HL-60/S4 treated with retinoic acid at 250 ng/mL for 4 days and 3 days (cell line): ENCODE measurements at regions not wholly inside any gene's neighbourhood (a gene's known extent, or its start where the extent isn't known, plus 50 kb on each side); places are given as distances from the start of the nearest gene placed in this dataset.
"Not testable (repeated sequence)": the region's sequence is repeated elsewhere in the genome, so short reads cannot be mapped to it uniquely, and the experiment has no call there.

Experiments used
- in situ Hi-C: fragments of 300-500 bp; cut with MboI; formaldehyde crosslinking; loops from 2 replicates; pipeline ENCODE4 v1.7.0; 2022; ENCODE audit warnings: low sequenced_read_pairs

DNA sequence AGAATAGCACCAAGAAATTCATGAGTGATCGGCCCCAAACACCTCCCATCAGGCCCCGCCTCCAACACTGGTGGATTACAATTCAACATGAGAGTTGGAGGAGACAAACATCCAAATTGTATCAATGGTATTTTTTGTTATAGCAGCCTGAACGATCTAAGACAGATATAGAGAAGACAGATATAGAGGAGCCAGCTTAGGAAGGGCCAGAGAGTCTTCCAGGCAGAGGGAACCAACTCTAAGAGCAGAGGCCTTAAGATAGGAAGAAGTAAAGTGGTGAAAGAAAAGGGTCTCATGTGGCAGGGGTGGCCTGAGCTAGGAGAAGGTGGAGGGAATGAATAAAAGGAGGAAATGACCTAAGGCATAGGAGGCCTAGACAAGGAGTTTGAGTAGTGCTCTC, 158.8 kb upstream of the TBL1XR1 start:
- in situ Hi-C loops = no loop called here

DNA sequence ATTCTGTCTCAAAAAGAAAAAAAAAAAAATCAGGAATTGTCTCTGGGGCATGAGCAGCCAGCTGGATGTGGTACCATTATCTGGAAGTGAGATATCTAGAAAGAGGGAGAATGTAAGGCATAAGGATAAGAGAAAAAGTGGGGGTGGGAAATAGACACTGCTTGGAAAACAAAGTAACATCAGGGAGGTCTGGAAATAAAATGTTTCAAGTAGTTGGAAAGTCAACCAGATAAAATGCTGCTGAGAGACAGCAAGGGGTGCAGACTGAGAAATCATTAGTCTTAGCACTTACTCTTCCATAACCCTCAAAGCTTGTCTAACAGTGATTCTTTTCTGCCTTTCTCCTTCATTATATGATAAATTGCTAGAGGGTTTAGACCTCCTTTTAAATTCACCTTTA, 159.7 kb upstream of the TBL1XR1 start:
- in situ Hi-C loops = no loop called here

DNA sequence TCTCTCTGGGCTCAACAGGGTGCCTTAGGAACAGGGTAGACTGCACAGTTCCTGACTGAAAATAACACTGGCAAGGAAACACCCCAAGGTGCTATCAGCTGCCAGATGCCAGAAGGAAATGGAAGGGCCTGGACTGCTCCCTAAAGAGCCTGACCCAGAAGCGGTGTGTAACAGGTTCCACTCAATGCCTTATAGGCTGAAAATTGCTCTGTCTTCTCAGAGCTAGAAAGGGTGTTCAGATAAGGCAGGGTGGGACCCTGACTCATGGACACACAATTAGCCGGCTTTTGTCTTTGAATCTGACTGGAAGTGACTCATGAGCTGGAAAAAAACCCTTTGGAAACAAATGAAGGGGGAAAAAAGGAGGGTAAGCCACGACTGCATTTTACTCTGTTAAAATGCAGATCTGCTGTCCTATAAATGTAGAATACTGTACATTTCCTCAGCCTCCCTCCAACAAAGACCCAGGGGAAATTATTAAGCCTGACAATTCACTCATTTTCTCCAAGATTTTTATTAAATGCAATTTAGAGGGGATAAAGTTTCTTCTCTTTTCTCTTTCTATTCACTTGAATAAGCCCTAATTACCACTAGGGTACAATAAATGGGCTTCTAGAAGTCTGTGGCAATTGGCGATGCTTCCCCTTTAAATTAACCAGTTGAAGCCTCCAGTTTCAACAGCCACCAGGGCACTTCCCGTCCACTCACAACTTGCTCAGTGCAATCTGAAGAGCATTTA, 160.2 kb upstream of the TBL1XR1 start:
- in situ Hi-C loops = no loop called here

DNA sequence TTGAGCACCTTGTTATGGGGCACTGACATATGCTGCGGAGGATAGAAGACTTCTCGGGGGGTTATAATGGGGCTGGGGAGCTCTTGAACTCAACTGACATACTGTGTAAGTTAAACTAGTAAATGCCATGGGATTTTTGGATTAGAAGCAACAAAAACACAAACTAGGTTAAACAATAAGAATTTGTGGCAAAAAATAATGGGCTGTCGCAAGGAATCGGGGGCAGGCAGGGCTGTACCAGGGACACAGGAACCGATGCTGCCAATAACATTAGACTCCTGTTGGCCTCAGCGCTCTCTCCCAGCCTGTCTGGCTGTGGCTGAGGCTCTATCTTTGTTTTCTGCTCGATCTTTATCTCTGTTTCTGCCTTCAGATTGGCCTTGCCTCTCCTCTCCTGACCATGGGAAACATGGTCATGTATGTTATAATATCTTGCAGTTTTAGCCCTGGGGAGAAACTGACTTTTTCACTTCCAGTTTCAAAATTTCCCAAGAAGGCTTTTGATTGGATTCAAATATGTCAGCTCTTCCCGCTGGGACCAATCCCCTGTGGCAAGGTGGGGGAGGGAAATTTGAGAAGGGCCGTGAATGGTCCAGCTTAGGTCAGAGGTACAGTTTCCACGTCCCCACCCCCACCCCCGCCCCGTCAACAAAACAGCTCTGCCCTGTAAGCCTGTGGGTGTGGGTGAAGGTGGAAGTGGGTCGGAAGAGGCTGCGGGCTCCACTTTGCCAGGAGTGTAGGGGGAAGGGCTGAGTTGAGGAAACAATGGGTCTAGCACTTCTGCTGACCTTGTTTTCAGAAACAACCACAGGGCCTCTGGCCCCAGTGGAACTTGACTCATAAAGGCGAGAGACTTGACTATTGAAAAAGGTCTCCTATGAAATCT, 161.1 kb upstream of the TBL1XR1 start:
- in situ Hi-C loops = no loop called here

DNA sequence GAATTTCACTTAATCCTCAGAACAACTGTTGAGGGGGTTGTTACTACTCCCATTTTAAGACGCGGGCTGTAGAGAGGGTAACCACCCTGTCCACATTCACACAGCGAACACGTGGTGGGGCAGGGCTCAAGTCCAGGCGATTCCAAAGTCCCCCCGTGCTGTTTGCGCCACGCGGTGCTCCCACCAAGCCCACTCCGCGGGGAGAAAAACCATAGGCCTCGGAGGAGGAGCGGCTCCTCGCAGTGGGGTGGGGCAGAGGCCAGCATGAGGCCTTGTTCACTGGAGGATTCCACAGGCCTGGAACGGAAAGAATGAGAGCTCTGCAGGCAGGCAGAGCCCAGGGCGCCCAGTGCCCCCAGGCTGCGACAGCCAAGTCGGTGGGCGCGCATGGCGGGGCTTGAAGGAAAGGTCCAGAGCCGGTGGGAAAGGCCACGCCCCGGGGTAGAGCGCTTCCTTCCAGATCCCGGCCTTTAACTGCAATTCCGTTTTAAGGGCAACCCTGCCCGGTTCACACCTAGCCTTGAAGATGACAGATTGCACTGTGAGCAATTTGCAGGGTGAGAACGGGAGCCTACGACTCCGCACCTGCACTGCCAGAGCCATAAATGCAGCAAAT, 161.8 kb upstream of the TBL1XR1 start:
- in situ Hi-C loops = no loop called here

DNA sequence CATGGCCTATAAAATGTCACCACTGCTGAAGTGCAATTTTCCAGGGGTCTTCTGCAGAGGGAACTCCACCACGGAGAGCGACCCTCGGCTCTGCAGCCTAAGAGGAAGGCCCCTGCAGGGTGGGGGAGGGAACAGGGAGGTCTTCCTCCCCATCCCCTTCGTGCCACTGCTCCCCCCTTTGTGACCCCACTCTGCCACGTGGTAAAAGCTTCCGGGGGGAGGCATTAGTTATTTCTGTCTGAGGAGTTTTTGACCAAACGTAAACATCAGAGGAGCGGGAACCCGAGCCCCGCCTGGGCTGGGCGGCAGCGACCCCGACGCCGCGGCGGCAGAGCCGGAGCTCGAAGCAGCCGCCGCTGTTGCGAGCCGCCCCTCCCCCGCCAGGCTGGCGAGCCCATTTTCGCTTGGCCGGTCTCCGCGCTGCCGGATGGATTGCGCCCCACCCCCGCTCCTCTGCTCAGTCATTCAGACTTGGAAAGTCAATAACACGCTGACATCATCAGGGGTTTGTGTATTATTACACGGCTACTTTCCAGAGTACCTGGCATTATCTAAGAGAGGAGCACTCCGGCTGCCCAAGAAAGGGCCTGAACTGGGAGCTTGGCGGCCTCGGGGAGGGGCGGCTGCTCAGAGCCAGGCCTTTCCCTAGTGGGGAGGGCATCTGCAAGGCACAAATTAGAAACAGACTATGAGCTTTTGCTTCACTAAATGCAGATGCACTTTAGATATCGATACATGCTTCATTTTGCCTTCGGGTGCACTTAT, 162.5 kb upstream of the TBL1XR1 start:
- in situ Hi-C loops = no loop called here

DNA sequence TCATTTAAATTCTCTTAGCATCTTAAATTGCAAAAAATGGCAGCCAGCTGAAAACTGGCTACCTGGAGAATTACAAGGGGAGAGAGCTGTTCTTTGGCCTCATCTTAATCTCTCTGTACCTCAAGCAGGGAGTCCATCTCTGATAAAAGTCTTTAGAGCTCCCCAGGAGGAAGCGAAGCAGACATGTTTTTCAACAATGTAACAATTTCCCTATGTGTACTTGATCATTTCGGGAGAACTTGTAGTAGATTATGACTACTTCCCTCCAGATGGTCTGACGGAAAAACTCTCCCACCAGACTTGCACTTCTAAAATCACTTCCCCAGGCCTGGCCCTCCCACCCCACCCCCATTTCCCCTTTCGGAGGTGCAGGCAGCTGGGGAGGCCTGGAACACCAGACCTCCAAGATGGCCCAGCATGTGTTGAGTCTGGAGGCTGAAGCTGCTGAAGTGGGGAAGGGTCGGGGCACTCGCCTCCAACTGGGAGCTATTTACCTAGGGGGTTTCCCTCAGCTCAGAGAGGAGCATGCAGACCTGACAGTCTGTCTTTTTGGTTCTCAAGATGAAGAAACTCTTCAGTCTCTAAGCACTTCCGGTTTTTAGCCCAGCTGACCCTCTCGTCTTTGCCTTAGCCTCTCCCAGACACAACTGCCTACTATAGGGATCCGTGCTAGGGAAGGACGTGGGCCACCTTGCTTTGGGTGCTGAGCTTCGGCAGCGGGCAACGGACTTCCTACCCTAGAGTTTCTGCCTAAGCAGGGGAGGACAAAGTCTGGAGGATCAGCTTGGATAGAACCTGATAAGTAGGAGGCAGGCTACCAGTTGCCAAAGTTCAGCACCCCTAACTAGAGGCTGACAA, 164.0 kb upstream of the TBL1XR1 start:
- in situ Hi-C loops = no loop called here

DNA sequence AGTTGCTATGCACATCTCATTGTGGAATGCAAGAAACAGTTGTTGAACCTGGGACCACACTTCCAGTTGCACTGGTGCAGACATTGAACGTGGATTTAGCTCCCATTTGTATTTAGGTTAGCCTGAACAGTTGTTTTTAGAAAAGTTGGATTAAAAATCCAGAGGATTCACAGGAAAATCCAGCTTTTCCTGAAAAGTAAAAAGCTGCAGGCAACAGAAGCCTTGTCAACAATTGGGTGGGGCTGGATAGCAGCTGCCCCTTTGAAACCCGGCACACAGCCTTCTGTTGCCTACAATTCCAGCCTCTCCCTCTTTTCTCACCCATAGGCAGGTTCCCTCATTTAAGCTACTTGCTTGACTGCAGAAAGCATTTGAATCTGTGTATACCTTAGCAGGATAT, 165.3 kb upstream of the TBL1XR1 start:
- in situ Hi-C loops = no loop called here

DNA sequence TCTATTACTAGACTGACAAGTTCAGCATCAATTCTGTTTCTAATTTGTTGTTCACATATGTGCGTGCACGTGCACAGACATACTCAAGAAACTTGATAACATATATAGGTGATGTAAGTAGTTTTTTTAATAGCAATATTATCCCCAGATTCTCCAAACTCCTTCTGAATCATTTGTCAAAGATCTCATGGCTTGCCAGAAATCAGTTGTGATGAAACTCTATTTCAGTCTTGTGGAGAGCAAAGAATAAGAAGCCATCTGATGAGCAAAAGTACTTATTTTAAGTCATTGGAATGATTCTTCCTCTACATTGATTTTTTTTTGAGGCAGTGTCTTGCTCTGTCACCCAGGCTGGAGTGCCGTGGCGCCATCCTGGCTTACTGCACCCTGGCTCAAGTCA, 167.0 kb upstream of the TBL1XR1 start:
- in situ Hi-C loops = no loop called here

DNA sequence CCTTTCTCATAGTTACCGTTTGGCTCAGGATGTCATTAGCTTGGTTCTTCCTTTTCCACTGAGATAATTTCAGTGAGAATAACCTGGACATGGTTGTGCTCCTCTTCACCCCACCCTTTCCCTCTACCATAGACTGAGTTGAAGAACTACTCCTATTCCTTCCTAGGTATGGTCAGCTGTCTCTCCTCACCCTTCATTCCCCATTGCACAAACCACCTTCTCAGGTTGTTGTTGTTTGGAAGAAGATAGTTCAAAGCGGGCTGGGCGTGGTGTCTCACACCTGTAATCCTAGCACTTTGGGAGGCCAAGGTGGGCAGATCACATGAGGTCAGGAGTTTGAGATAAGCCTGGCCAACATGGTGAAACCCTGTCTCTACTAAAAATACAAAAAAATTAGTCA, 168.0 kb upstream of the TBL1XR1 start:
- in situ Hi-C loops = not testable (repeated sequence)

DNA sequence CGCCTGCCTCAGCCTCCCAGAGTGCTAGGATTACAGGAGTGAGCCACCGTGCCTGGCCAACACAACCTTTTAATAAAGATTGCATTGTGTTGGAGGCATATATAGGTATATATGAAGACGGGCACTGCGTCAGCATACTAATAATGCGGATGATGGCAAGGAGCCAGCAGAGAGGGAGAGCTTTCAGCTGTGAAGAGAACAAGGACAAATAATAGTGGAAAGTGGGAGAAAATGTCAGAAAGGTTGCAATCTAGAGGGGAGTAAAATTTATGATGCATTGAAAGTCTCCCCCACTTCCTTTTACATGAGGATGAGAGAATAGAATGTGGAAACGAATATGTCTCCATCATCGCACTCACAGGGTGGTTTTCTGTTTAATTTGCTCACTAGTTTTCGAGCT, 170.5 kb upstream of the TBL1XR1 start:
- in situ Hi-C loops = no loop called here

DNA sequence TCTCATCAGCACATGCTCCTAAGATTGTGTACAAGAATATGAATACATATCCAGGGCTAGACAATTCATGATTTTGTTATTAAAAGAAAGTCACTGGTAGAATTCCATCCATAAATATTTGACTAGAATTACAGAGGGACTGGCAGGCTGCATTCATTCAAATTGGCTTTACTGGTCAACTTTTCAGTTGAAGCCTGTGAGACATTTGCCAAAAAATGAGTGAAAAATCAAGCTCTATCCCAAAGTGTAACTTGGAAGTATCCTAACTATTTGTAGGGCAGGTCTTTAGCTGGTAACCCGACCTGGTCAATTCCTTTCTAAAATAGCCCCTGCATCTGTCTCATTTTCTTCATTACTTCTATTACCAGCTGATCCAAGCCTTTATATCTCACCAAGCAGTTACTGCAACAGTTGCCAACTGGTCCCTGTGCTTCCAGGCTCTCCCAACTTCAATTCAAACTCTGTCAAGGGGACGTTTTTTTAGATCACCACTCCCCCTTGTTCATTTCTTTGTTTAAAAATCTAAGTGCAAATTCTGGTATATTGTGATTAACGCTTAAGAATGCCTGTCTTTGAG, 173.1 kb upstream of the TBL1XR1 start:
- in situ Hi-C loops = no loop called here

DNA sequence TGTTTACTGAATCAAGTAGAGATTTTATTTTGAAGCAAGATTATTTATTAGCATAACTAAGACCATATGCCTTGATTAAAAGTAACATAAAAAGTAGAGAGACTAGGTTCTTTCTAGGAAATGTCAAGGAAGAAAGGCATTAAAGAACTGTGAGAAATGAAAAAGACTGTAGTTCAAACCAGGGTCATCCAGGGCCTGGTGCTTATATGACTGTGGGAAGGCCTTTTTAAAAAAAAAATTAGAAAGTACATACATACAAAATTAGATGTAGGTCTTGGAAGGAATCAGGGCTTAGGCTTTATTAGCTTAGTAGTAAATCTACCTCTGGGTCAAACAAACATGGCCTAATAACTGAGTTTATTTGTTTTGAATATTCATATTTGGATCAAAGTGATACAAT, 173.9 kb upstream of the TBL1XR1 start:
- in situ Hi-C loops = no loop called here

DNA sequence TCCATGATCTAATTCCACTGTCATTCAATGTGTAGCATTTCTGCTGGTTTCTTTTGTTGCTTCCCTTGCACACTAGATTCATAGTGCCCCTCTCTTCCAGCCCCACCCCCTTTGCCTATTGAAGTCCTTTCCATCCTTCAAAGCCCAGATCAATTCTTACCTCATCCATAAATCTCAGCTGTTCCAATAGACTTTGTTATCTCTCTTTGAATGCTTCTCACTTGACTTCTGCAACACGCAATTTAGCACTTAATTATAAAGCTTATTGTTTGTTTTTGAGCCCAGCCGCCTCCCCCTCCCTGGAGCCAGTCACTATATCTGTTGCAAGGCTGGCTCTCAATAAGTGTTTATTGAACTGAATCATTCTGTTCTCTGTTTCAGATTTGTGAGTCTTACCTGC, 174.6 kb upstream of the TBL1XR1 start:
- in situ Hi-C loops = no loop called here

DNA sequence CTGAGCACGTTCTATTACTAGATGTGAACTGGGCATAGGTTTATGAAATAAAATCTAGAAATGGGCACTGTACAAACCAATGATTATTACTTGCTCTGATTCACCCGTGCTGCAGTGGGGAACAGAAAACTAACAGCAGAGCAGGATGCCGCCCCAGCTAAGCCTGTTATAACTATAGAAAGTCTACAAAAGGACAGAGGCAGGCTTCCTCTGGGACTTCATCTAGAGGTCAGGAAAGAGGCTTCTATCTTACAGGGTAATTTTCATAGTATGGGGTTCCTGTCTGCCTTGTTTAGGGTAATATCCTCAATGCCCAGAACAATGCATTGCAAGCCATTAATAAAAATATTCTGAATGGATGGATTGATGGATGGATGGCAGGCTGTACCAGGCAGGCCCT, 177.0 kb upstream of the TBL1XR1 start:
- in situ Hi-C loops = no loop called here

DNA sequence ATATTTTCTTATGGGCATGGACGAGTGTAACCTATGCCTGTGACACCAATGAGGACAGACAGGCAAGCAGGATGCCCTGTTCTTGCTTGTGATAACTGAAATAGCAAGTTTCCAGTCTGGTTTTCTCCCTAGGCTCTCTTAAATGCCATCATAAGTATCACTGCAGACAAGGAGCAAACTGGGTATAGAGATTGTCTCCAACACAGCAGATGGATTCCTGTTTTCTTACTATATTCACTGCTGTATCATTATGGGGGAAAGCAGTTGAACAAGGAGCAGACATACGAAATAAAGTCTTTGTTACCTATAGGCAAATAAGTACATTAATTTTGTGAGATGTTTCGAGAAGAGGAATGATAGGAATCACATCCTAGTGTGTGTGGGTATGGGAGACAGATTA, 178.0 kb upstream of the TBL1XR1 start:
- in situ Hi-C loops = no loop called here

DNA sequence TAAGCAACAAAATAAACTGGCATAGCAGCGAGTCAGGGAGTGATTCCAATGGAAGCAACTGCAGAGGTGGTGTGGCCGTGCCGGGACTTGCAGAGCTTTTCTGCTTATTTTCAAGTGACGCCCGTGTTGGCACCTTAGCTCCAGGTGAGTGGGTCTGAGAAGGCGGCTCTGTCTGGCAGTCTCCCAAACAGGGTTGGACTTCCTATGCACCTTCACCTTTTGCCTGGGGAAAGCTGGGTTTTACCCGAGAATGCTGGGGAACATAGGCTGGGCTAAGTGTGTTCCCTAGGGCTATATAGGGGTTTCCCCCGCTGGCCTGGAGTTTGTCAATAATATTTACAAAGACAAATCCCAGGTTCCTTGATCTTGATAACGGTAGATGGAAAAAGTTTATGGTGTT, 179.9 kb upstream of the TBL1XR1 start:
- in situ Hi-C loops = no loop called here

DNA sequence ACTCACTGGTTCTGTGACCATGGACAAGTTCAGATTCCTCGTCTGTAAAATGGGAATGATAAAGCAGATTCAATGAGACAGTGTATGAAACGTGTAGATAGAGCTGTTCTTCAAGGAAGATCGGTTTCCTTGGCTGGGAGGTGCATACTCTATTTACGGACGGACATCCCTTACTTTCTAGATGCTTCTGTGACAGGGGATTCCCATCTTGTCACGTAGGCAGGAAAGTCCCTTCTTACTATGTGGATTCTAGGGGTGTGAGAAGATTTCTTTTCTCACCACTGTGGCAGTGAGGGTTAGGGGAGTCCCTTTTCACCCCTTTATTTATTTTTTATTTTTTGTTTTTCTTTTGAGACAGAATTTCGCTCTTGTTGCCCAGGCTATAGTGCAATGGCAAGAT, 180.9 kb upstream of the TBL1XR1 start:
- in situ Hi-C loops = no loop called here

DNA sequence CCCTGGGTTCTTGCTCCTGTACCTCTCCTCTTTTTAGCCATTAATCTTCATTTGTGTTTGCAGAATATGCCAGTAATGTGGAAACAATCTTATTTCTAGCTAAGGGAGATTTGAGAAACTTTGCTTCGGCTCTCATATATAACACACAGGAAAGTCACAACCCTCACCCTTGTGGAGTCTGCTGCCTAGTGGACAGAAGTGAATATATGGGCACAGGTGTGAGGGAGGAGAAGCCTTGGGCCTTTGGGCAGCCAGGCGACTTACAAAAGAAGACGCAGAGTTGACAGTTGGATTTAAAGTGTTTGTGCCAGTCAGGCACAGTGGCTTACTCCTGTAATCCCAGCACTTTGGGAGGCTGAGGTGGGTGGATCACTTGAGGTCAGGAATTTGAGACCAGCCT, 181.8 kb upstream of the TBL1XR1 start:
- in situ Hi-C loops = no loop called here

DNA sequence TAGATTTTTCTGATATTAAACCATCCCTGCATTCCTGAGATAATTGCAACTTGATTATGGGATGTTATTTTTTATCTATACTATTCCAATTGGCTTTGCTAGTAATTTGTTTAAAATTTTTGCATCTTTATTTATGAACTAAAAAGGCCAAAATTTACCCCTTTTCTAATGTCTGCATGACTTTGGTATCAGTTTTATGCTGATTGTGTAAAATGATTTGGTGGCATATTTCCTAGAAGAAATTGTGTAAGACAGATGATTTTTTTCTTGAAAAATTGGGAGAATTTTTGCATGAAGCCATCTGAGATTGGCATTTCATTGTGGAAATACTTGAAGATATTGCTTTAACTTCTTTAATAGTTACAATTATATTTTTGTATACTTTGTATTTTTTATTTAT, 183.8 kb upstream of the TBL1XR1 start:
- in situ Hi-C loops = no loop called here
